ENCODE measurements at regions not wholly inside any gene's neighbourhood (a gene's known extent, or its start where the extent isn't known, plus 50 kb on each side); places are given as distances from the start of the nearest gene placed in this dataset.

- no peak for TF ChIP-seq GATA3 (IDR thresholded peaks at IDR 0.05; ENCODE audit: low read depth, low read length)
- no peak for TF ChIP-seq GATA2 (IDR thresholded peaks at IDR 0.05; ENCODE audit: low read depth, low read length)
Measured at GRCh38 chr1:47502746-47503370, 65.0 kb downstream of the FOXD2 start.

All from SH-SY5Y (cell line).